HCT116 (cell line): ENCODE measurements at regions not wholly inside any gene's neighbourhood (a gene's known extent, or its start where the extent isn't known, plus 50 kb on each side); places are given as distances from the start of the nearest gene placed in this dataset.

Source experiments
- ATAC-seq: fragments of 200-7000 bp; cut with Tn5 transposase; 2 replicates; pipeline ENCODE4 v1.9.1; 2020; ENCODE audit warnings: mild to moderate bottlenecking, moderate library complexity
- BruUV-seq: library from RNA; stranded (reverse); fragments of 400-500 nt; replicated peaks from 2 replicates; lab custom pipeline; 2021; lab: Mats Ljungman, UMichigan
- CTCF ChIA-PET: fragments of 300-600 bp; sonication (Branson Sonifier 250); formaldehyde crosslinking; loops from one replicate; lab custom pipeline; 2021; ENCODE audit warnings: antibody characterized with exemption; lab: Charles Lee
- POLR2A ChIA-PET: fragments of 300-600, 350-600 bp; sonication (Branson Sonifier 250); formaldehyde crosslinking; loops from one replicate; lab custom pipeline; 2021; ENCODE audit warnings: antibody characterized with exemption; lab: Charles Lee
- RAD21 ChIA-PET, 2 experiments: fragments of 300-600 bp; sonication (Branson Sonifier 250); formaldehyde crosslinking; loops; one replicate each; lab custom pipeline; 2023; ENCODE audit warnings: low total read pairs in 2 of 2; ENCODE audit not compliant: uncharacterized antibody in 2 of 2, unreplicated experiment in 2 of 2, low non-redundant PET in 1 of 2; lab: Charles Lee
- DNase-seq: peaks from one replicate; pipeline ENCODE4 v3.0.0-alpha.2; 2010; ENCODE audit warnings: low read depth, low spot score
- H2AFZ ChIP-seq: fragments of 200-600 bp; shearing (Covaris generic), sonication (generic); 2 replicates; pipeline ENCODE4 v1.6.1; 2017; ENCODE audit warnings: low read depth, mixed run types, mixed read lengths, antibody characterized with exemption, low read length; ENCODE audit not compliant: poor library complexity, severe bottlenecking
- H3K27ac ChIP-seq: 2 replicates; pipeline ENCODE4 v1.5.1; 2012; ENCODE audit warnings: low read depth, low read length
- H3K27me3 ChIP-seq: fragments of 200-600 bp; sonication (generic); 2 replicates; pipeline ENCODE4 v1.6.1; 2016; ENCODE audit warnings: mixed run types, low read length, mixed read lengths; ENCODE audit not compliant: insufficient read depth
- H3K36me3 ChIP-seq, 2 experiments: fragments of 200-500 bp in 1 of 2; fragments of 200-600 bp in 1 of 2; sonication (Bioruptor generic) in 1 of 2; sonication (generic) in 1 of 2; 2 replicates each; pipeline versions ENCODE4 v1.5.1 to v1.6.1; 2014 to 2016; ENCODE audit warnings: low read length in 2 of 2, inconsistent platforms in 1 of 2, mixed read lengths in 1 of 2, mixed run types in 1 of 2; ENCODE audit not compliant: insufficient read depth in 2 of 2, control insufficient read depth in 1 of 2
- H3K4me1 ChIP-seq, 2 experiments: fragments of 200-600 bp in 1 of 2; sonication (generic) in 1 of 2; 2 replicates each; pipeline versions ENCODE4 v1.5.1 to v1.6.1; 2012 to 2017; ENCODE audit warnings: low read length in 2 of 2, inconsistent platforms in 1 of 2, mild to moderate bottlenecking in 1 of 2, mixed read lengths in 1 of 2, mixed run types in 1 of 2, moderate library complexity in 1 of 2; ENCODE audit not compliant: insufficient read depth in 2 of 2, control insufficient read depth in 1 of 2
- H3K4me2 ChIP-seq: fragments of 200-600 bp; sonication (generic); 2 replicates; pipeline ENCODE4 v1.6.1; 2017; ENCODE audit warnings: mixed run types, low read length, mixed read lengths
- H3K4me3 ChIP-seq, 2 experiments: fragments of 200-600 bp in 1 of 2; sonication (generic) in 1 of 2; replicated peaks in 1 of 2; 2 replicates each; pipeline ENCODE4 v1.5.1; 2011 to 2016; ENCODE audit warnings: low read length in 2 of 2, control low read depth in 1 of 2, low read depth in 1 of 2, mild to moderate bottlenecking in 1 of 2, mixed read lengths in 1 of 2, mixed run types in 1 of 2
- H3K79me2 ChIP-seq: fragments of 200-600 bp; sonication (generic); 2 replicates; pipeline ENCODE4 v1.6.1; 2017; ENCODE audit warnings: mild to moderate bottlenecking, mixed run types, low read length, moderate library complexity, mixed read lengths; ENCODE audit not compliant: insufficient read depth
- H3K9ac ChIP-seq: fragments of 200-600 bp; sonication (generic); 2 replicates; pipeline ENCODE4 v1.6.1; 2016; ENCODE audit warnings: low read length, mixed read lengths
- H3K9me2 ChIP-seq: fragments of 200-600 bp; sonication (generic), shearing (Covaris generic); 2 replicates; pipeline ENCODE4 v1.6.1; 2017; ENCODE audit warnings: mixed run types, mild to moderate bottlenecking, moderate library complexity; ENCODE audit not compliant: insufficient read depth
- H3K9me3 ChIP-seq, 2 experiments: fragments of 200-500 bp in 1 of 2; fragments of 200-600 bp in 1 of 2; sonication (Bioruptor generic) in 1 of 2; sonication (generic) in 1 of 2; 2 replicates each; pipeline ENCODE4 v1.6.1; 2014 to 2017; ENCODE audit warnings: low read length in 2 of 2, mixed read lengths in 2 of 2, inconsistent platforms in 1 of 2, low read depth in 1 of 2, mild to moderate bottlenecking in 1 of 2, mixed run types in 1 of 2, moderate library complexity in 1 of 2; ENCODE audit not compliant: control insufficient read depth in 1 of 2, insufficient read depth in 1 of 2
- H4K20me1 ChIP-seq: fragments of 200-600 bp; sonication (generic), shearing (Covaris generic); 2 replicates; pipeline ENCODE4 v1.6.1; 2017; ENCODE audit warnings: mixed run types, mild to moderate bottlenecking, moderate library complexity; ENCODE audit not compliant: insufficient read depth
- ATF3 ChIP-seq: IDR thresholded peaks from 2 replicates; pipeline ENCODE4 v1.6.1; 2012
- CEBPB ChIP-seq: IDR thresholded peaks from 2 replicates; pipeline ENCODE4 v1.6.1; 2012; ENCODE audit warnings: low read depth
- ELF1 ChIP-seq: IDR thresholded peaks from 2 replicates; pipeline ENCODE4 v1.6.1; 2012; ENCODE audit warnings: low read depth, borderline replicate concordance
- EZH2 ChIP-seq: fragments of 200-600 bp; sonication (generic); IDR thresholded peaks from 2 replicates; pipeline ENCODE4 v1.6.1; 2017; ENCODE audit warnings: antibody characterized with exemption, mixed run types
- EZH2phosphoT487 ChIP-seq: fragments of 200-600 bp; IDR thresholded peaks from 2 replicates; pipeline ENCODE4 v1.6.1; 2018; ENCODE audit warnings: antibody characterized with exemption, borderline replicate concordance
- FOSL1 ChIP-seq: IDR thresholded peaks from 2 replicates; pipeline ENCODE4 v1.6.1; 2012; ENCODE audit warnings: low read depth
- JUND ChIP-seq: IDR thresholded peaks from 2 replicates; pipeline ENCODE4 v1.6.1; 2012
- MAX ChIP-seq: IDR thresholded peaks from 2 replicates; pipeline ENCODE4 v1.6.1; 2012
- POLR2A ChIP-seq: IDR thresholded peaks from 2 replicates; pipeline ENCODE4 v1.7.0; 2011; ENCODE audit warnings: borderline replicate concordance; ENCODE audit not compliant: insufficient read depth, insufficient read length; ENCODE audit errors: extremely low read depth
- POLR2AphosphoS5 ChIP-seq: IDR thresholded peaks from 2 replicates; pipeline ENCODE4 v1.6.1; 2011; ENCODE audit warnings: mild to moderate bottlenecking, low read depth, low read length, moderate library complexity
- REST ChIP-seq: IDR thresholded peaks from 2 replicates; pipeline ENCODE4 v1.6.1; 2012; ENCODE audit warnings: low read depth
- SRF ChIP-seq: IDR thresholded peaks from 2 replicates; pipeline ENCODE4 v1.6.1; 2012; ENCODE audit warnings: low read depth
- YY1 ChIP-seq: IDR thresholded peaks from 2 replicates; pipeline ENCODE4 v1.6.1; 2011; ENCODE audit warnings: low read length, low read depth, moderate library complexity, mild to moderate bottlenecking; ENCODE audit not compliant: insufficient replicate concordance; ENCODE audit errors: extremely low read depth
- ZBTB33 ChIP-seq: IDR thresholded peaks from 2 replicates; pipeline ENCODE4 v1.6.1; 2011; ENCODE audit warnings: mild to moderate bottlenecking, low read length, moderate library complexity; ENCODE audit not compliant: insufficient replicate concordance; ENCODE audit errors: extremely low read depth
- ZFX ChIP-seq: fragments of 450-650 bp; IDR thresholded peaks from 2 replicates; pipeline ENCODE4 v1.6.1; 2017
- ZNF274 ChIP-seq: fragments of 200-500 bp; sonication (Bioruptor generic); IDR thresholded peaks from 2 replicates; pipeline ENCODE4 v1.6.1; 2014; ENCODE audit warnings: mild to moderate bottlenecking, low read depth, low read length, inconsistent platforms
- intact Hi-C: fragments of 100-400 bp; cut with micrococcal nuclease; formaldehyde crosslinking; loops from 2 replicates; pipeline ENCODE4 v1.10.0; 2022

- ChIA-PET POLR2A (no interaction called here), RAD21 (no interaction called here)
- DNase-seq: no peak
- H3K9ac ChIP-seq: no peak overlapping the region
- no peak for TF ChIP-seq YY1
- TF ChIP-seq REST: no peak
- TF ChIP-seq, all 23 proteins: peak for 0
- no peaks in the 10 kb centered on the region for H4K20me1 ChIP-seq
- CTCF ChIA-PET: no interaction called here
- no peak overlapping the region for H3K4me3 ChIP-seq
- intact Hi-C loops: no loop called here
- H3K9me3 ChIP-seq: no peaks in the 10 kb centered on the region
- BruUV-seq: no TSS peak
- H2AFZ ChIP-seq: no peak overlapping the region
- no peaks in the 10 kb centered on the region for H3K4me1 ChIP-seq
- no peaks in the 10 kb centered on the region for H3K36me3 ChIP-seq
- no peak for ATAC-seq
- no peak overlapping the region for H3K27ac ChIP-seq
- H3K9me2 ChIP-seq: no peaks in the 10 kb centered on the region
- H3K27me3 ChIP-seq: peaks cover 26% of the 10 kb centered on the region
- no peak overlapping the region for H3K4me2 ChIP-seq
- H3K79me2 ChIP-seq: no peaks in the 10 kb centered on the region
Measured at GRCh38 chr1:14015917-14016316, 315.9 kb downstream of the PRDM2 start.

GRCh38 chr1:14017531-14017961, 317.6 kb downstream of the PRDM2 start:
- ATAC-seq (no peak), DNase-seq (no peak)
- POLR2A ChIA-PET: no interaction called here
- no peak overlapping the region for H2AFZ ChIP-seq
- H3K4me3 ChIP-seq: no peak overlapping the region
- H3K27ac ChIP-seq: no peak overlapping the region
- H3K4me2 ChIP-seq: no peak overlapping the region
- intact Hi-C loops: no loop called here
- no peaks in the 10 kb centered on the region for H3K36me3 ChIP-seq
- no peak overlapping the region for H3K9ac ChIP-seq
- no peaks in the 10 kb centered on the region for H3K9me2 ChIP-seq
- no TSS peak for BruUV-seq
- no peaks in the 10 kb centered on the region for H3K9me3 ChIP-seq
- no peaks in the 10 kb centered on the region for H4K20me1 ChIP-seq
- RAD21 ChIA-PET: no interaction called here
- CTCF ChIA-PET: no interaction called here
- no peaks in the 10 kb centered on the region for H3K4me1 ChIP-seq
- peaks cover 29% of the 10 kb centered on the region for H3K27me3 ChIP-seq
- H3K79me2 ChIP-seq: no peaks in the 10 kb centered on the region
- TF ChIP-seq EZH2phosphoT487: no peak
- TF ChIP-seq ZNF274: no peak
- no peak for TF ChIP-seq SRF
- TF ChIP-seq ELF1: no peak
- no peak for TF ChIP-seq CEBPB
- no peak for TF ChIP-seq ZBTB33
- TF ChIP-seq MAX: no peak
- TF ChIP-seq POLR2AphosphoS5: no peak
- no peak for TF ChIP-seq POLR2A
- no peak for TF ChIP-seq YY1
- no peak for TF ChIP-seq JUND
- TF ChIP-seq ZFX: no peak
- no peak for TF ChIP-seq EZH2
- no peak for TF ChIP-seq FOSL1
- no peak for TF ChIP-seq ATF3
